ENCODE measurements at regions not wholly inside any gene's neighbourhood (a gene's known extent, or its start where the extent isn't known, plus 50 kb on each side); places are given as distances from the start of the nearest gene placed in this dataset.

- no peak for DNase-seq
- TF ChIP-seq POLR2A (IDR thresholded peaks at IDR 0.05) (no peak), CTCF (IDR thresholded peaks at IDR 0.05) (no peak)
Observed at GRCh38 chr5:52587131-52587530, 200.6 kb upstream of the ITGA1 start.

GRCh38 chr5:52597625-52598024, 190.1 kb upstream of the ITGA1 start:
- DNase-seq = no peak
- TF ChIP-seq CTCF (IDR thresholded peaks at IDR 0.05) (no peak), POLR2A (IDR thresholded peaks at IDR 0.05) (no peak)
- Histone ChIP-seq H3K27ac (no peak overlapping the region), H3K9me3 (no peaks in the 10 kb centered on the region), H3K36me3 (no peaks in the 10 kb centered on the region), H3K27me3 (no peaks in the 10 kb centered on the region), H3K4me1 (no peaks in the 10 kb centered on the region), H3K4me3 (no peak overlapping the region)
- intact Hi-C loops (cut with DNase I; ENCODE audit: low total_unique reads) = no loop called here

More at GRCh38 chr5:52587131-52587530, 200.6 kb upstream of the ITGA1 start:
- H3K27me3 ChIP-seq = no peaks in the 10 kb centered on the region
- H3K4me3 ChIP-seq = no peak overlapping the region
- no peaks in the 10 kb centered on the region for H3K4me1 ChIP-seq
- no peak overlapping the region for H3K27ac ChIP-seq
- intact Hi-C loops (cut with DNase I; ENCODE audit: low total_unique reads) = no loop called here
- no peaks in the 10 kb centered on the region for H3K9me3 ChIP-seq
- no peaks in the 10 kb centered on the region for H3K36me3 ChIP-seq

- H3K4me1 ChIP-seq = no peaks in the 10 kb centered on the region
- H3K27ac ChIP-seq = no peak overlapping the region
- intact Hi-C loops (cut with DNase I; ENCODE audit: low total_unique reads) = no loop called here
- H3K36me3 ChIP-seq = no peaks in the 10 kb centered on the region
- TF ChIP-seq POLR2A (IDR thresholded peaks at IDR 0.05) = no peak
- no peak for TF ChIP-seq CTCF (IDR thresholded peaks at IDR 0.05)
- H3K9me3 ChIP-seq = no peaks in the 10 kb centered on the region
- no peaks in the 10 kb centered on the region for H3K27me3 ChIP-seq
- no peak overlapping the region for H3K4me3 ChIP-seq
- no peak for DNase-seq
Observed at GRCh38 chr5:52598968-52599367, 188.7 kb upstream of the ITGA1 start.

GRCh38 chr5:52603778-52604554, 183.8 kb upstream of the ITGA1 start:
- Histone ChIP-seq H3K27me3 (no peaks in the 10 kb centered on the region), H3K9me3 (no peaks in the 10 kb centered on the region), H3K27ac (no peak overlapping the region), H3K36me3 (no peaks in the 10 kb centered on the region), H3K4me3 (no peak overlapping the region), H3K4me1 (no peaks in the 10 kb centered on the region)
- TF ChIP-seq POLR2A (IDR thresholded peaks at IDR 0.05) = no peak
- TF ChIP-seq CTCF (IDR thresholded peaks at IDR 0.05) = no peak
- intact Hi-C loops (cut with DNase I; ENCODE audit: low total_unique reads) = no loop called here
- DNase-seq = no peak

GRCh38 chr5:52605317-52606313, 182.1 kb upstream of the ITGA1 start:
- Histone ChIP-seq H3K27me3 (no peaks in the 10 kb centered on the region), H3K9me3 (no peaks in the 10 kb centered on the region), H3K4me1 (no peaks in the 10 kb centered on the region), H3K36me3 (no peaks in the 10 kb centered on the region), H3K27ac (no peak overlapping the region), H3K4me3 (no peak overlapping the region)
- no peak for TF ChIP-seq CTCF (IDR thresholded peaks at IDR 0.05)
- TF ChIP-seq POLR2A (IDR thresholded peaks at IDR 0.05) = no peak
- no peak for DNase-seq
- intact Hi-C loops (cut with DNase I; ENCODE audit: low total_unique reads) = no loop called here

Data from uterus (tissue), 3 donors.